Loucy (cell line): ENCODE measurements at regions not wholly inside any gene's neighbourhood (a gene's known extent, or its start where the extent isn't known, plus 50 kb on each side); places are given as distances from the start of the nearest gene placed in this dataset.

Source experiments
- H2AFZ ChIP-seq: fragments of 200-600 bp; sonication (generic); 2 replicates; pipeline ENCODE4 v1.6.0; 2016; ENCODE audit warnings: antibody characterized with exemption, mild to moderate bottlenecking, low read length, moderate library complexity
- H3F3A ChIP-seq: fragments of 200-600 bp; 2 replicates; pipeline ENCODE4 v1.6.0; 2016; ENCODE audit warnings: antibody characterized with exemption, low read depth, mild to moderate bottlenecking
- H3K27me3 ChIP-seq: fragments of 200-600 bp; sonication (generic); 2 replicates; pipeline ENCODE4 v1.6.1; 2014; ENCODE audit warnings: low read length, mild to moderate bottlenecking; ENCODE audit not compliant: insufficient read depth, poor library complexity, severe bottlenecking
- H3K36me3 ChIP-seq: fragments of 200-600 bp; sonication (generic); 2 replicates; pipeline ENCODE4 v1.6.1; 2016; ENCODE audit warnings: low read length; ENCODE audit not compliant: insufficient read depth
- H3K4me1 ChIP-seq: fragments of 200-600 bp; sonication (generic); 2 replicates; pipeline ENCODE4 v1.5.1; 2014; ENCODE audit warnings: low read length, mild to moderate bottlenecking; ENCODE audit not compliant: insufficient read depth, poor library complexity, severe bottlenecking
- H3K4me2 ChIP-seq: fragments of 200-600 bp; sonication (generic); 2 replicates; pipeline ENCODE4 v1.6.0; 2014; ENCODE audit warnings: antibody characterized with exemption, low read length, low read depth, mild to moderate bottlenecking; ENCODE audit not compliant: poor library complexity, severe bottlenecking
- H3K4me3 ChIP-seq: fragments of 200-600 bp; sonication (generic); 2 replicates; pipeline ENCODE4 v1.5.1; 2014; ENCODE audit warnings: low read length, mild to moderate bottlenecking, mixed read lengths; ENCODE audit not compliant: poor library complexity, severe bottlenecking
- H3K79me2 ChIP-seq: fragments of 200-600 bp; sonication (generic); 2 replicates; pipeline ENCODE4 v1.6.1; 2014; ENCODE audit warnings: low read length; ENCODE audit not compliant: insufficient read depth
- H3K9ac ChIP-seq: fragments of 200-600 bp; sonication (generic); 2 replicates; pipeline ENCODE4 v1.6.0; 2014; ENCODE audit warnings: mild to moderate bottlenecking, low read depth, low read length, moderate library complexity; ENCODE audit not compliant: poor library complexity, severe bottlenecking
- H3K9me2 ChIP-seq: fragments of 200-600 bp; sonication (generic); replicated peaks from 2 replicates; pipeline ENCODE4 v1.6.1; 2016; ENCODE audit warnings: low read depth, low read length, mixed read lengths
- H3K9me3 ChIP-seq: fragments of 200-600 bp; sonication (generic); 2 replicates; pipeline ENCODE4 v1.6.1; 2014; ENCODE audit warnings: mild to moderate bottlenecking, antibody characterized with exemption, low read length, low read depth; ENCODE audit not compliant: insufficient read depth
- H4K20me1 ChIP-seq: fragments of 200-600 bp; sonication (generic); 2 replicates; pipeline ENCODE4 v1.6.0; 2014; ENCODE audit warnings: antibody characterized with exemption, low read length, mild to moderate bottlenecking; ENCODE audit not compliant: insufficient read depth, poor library complexity, severe bottlenecking
- EZH2phosphoT487 ChIP-seq: fragments of 200-600 bp; IDR thresholded peaks from 2 replicates; pipeline ENCODE4 v1.6.1; 2018; ENCODE audit warnings: antibody characterized with exemption, mild to moderate bottlenecking, moderate library complexity, borderline replicate concordance
- TF ChIP-seq, protein P1 (sequence below): fragments of 200-600 bp; sonication (generic); conservative IDR thresholded peaks from 2 replicates; pipeline ENCODE4 v1.5.1; 2014; ENCODE audit warnings: mild to moderate bottlenecking, antibody characterized with exemption, low read length

GRCh38 chr11:103637295-103637694 lies 399.1 kb upstream of the DDI1 start:
- H3K36me3 ChIP-seq, result no peaks in the 10 kb centered on the region
- H3K4me3 ChIP-seq, result no peak overlapping the region
- H3F3A ChIP-seq, result no peaks in the 10 kb centered on the region
- H3K9me3 ChIP-seq, result no peaks in the 10 kb centered on the region
- H3K9me2 ChIP-seq, result no peaks in the 10 kb centered on the region
- no peak overlapping the region for H2AFZ ChIP-seq
- H3K4me1 ChIP-seq, result no peaks in the 10 kb centered on the region
- no peaks in the 10 kb centered on the region for H3K79me2 ChIP-seq
- H3K27me3 ChIP-seq, result no peaks in the 10 kb centered on the region
- no peak for TF ChIP-seq EZH2phosphoT487
- TF ChIP-seq, protein P1, sequence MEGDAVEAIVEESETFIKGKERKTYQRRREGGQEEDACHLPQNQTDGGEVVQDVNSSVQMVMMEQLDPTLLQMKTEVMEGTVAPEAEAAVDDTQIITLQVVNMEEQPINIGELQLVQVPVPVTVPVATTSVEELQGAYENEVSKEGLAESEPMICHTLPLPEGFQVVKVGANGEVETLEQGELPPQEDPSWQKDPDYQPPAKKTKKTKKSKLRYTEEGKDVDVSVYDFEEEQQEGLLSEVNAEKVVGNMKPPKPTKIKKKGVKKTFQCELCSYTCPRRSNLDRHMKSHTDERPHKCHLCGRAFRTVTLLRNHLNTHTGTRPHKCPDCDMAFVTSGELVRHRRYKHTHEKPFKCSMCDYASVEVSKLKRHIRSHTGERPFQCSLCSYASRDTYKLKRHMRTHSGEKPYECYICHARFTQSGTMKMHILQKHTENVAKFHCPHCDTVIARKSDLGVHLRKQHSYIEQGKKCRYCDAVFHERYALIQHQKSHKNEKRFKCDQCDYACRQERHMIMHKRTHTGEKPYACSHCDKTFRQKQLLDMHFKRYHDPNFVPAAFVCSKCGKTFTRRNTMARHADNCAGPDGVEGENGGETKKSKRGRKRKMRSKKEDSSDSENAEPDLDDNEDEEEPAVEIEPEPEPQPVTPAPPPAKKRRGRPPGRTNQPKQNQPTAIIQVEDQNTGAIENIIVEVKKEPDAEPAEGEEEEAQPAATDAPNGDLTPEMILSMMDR, result no peak
- H3K4me2 ChIP-seq, result no peak overlapping the region
- no peak overlapping the region for H3K9ac ChIP-seq
- no peaks in the 10 kb centered on the region for H4K20me1 ChIP-seq

DNA sequence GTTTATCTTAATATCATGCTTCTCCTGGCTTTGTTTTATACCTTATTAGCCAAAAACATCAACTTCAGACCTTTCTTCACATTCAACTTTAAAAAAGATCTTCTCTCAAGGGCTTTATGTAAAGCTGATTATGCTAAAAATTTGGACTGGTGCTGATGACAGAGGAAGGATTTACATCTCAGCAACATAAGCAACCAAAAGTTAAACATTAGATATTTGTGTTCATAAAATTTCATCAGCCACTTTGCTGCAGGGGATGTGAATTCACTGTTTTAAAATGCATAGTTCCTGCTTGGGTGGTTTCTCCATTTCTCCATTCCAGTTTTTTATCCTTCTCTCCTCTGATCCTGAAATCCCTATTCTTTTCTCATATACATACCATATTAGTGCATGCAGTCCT lies 398.6 kb upstream of the DDI1 start:
- Histone ChIP-seq H3K36me3 (no peaks in the 10 kb centered on the region), H3K9ac (no peak overlapping the region), H2AFZ (no peak overlapping the region), H3K4me2 (no peak overlapping the region), H3K79me2 (no peaks in the 10 kb centered on the region), H3F3A (no peaks in the 10 kb centered on the region), H3K4me3 (no peak overlapping the region), H3K4me1 (no peaks in the 10 kb centered on the region), H3K27me3 (no peaks in the 10 kb centered on the region), H3K9me2 (no peaks in the 10 kb centered on the region), H3K9me3 (no peaks in the 10 kb centered on the region), H4K20me1 (no peaks in the 10 kb centered on the region)
- TF ChIP-seq EZH2phosphoT487, result no peak
- TF ChIP-seq, protein P1, result no peak

DNA sequence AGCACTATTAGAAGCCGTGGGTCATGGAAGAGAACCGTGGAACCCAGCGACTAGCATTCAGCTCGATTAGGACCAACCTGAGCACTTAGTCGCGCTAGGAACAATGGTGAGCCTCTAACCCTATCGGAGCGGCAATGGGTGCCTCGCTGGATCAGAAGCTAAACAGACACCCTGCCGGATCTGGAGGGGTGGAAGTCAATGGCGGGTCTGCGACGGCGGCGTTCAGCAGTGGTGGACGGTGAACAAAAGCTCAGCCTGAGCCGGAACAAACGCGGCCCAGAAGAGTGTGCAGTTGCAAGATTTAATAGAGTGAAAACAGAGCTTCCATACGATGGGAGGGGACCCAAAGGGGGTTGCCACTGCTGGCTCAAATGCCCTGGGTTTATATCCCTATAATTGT lies 391.8 kb upstream of the DDI1 start:
- Histone ChIP-seq H3K27me3 (no peaks in the 10 kb centered on the region), H4K20me1 (no peaks in the 10 kb centered on the region), H3K4me1 (no peaks in the 10 kb centered on the region), H3F3A (no peaks in the 10 kb centered on the region), H3K4me3 (no peak overlapping the region), H3K36me3 (no peaks in the 10 kb centered on the region), H3K9ac (no peak overlapping the region), H3K79me2 (no peaks in the 10 kb centered on the region), H3K9me2 (no peaks in the 10 kb centered on the region), H3K4me2 (no peak overlapping the region), H3K9me3 (no peaks in the 10 kb centered on the region), H2AFZ (no peak overlapping the region)
- TF ChIP-seq, protein P1, result no peak
- TF ChIP-seq EZH2phosphoT487, result no peak
